ENCODE measurements at regions not wholly inside any gene's neighbourhood (a gene's known extent, or its start where the extent isn't known, plus 50 kb on each side); places are given as distances from the start of the nearest gene placed in this dataset.

DNA sequence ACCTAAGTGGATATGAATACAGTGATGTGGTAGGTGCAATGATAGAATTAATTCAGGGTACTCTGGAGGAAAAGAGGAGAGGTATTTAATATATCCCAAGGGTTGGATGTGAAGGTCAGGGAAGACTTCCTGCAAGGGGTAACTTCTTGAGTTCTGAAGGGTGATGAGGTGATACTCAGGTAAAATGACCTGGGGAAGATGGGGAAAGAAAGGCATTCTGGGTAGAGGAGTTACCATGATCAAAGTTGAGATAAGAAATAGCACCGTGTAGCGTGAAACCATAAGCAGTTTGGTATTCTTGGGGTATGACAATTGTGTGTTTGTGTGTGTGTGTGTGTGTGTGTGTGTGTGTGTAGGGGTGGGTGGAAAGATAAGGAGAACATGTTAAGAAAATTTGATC, 270.4 kb upstream of the LCORL start:
- H3K27me3 Mint-ChIP-seq (ENCODE audit: low read depth) = no peaks in the 10 kb centered on the region
- H3K9me3 Mint-ChIP-seq = peaks cover 5% of the 10 kb centered on the region
- H3K4me1 Mint-ChIP-seq = peaks cover 2% of the 10 kb centered on the region
- no peak overlapping the region for H3K27ac Mint-ChIP-seq
- no peak overlapping the region for H3K4me3 Mint-ChIP-seq
- no peak for DNase-seq (ENCODE audit: low spot score in 2 of 2, unreplicated experiment in 2 of 2)
- H3K36me3 Mint-ChIP-seq = no peaks in the 10 kb centered on the region
- no peak for TF ChIP-seq CTCF (IDR thresholded peaks at IDR 0.05; ENCODE audit: unreplicated experiment)

DNA sequence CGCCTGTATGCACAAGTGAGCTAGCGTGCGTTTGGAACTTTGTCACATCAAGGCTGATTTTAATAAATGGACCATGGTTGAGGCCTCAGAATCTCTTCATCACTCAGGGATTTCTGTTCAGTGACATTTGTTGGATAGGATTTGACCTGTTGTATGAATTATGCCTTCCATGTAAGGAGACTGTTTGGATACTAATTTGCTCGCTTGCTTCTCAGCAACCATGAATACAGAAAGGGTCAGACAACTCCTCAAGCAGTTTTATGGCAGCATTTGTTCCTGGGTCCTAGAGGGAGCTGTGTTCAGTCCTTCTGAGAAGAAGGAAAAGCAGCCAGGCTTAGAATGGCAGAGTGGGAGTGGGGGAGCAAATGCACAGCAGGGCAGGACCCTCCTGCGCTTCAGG, 269.7 kb upstream of the LCORL start:
- H3K27ac Mint-ChIP-seq = no peak overlapping the region
- H3K27me3 Mint-ChIP-seq (ENCODE audit: low read depth) = no peaks in the 10 kb centered on the region
- no peak overlapping the region for H3K4me3 Mint-ChIP-seq
- H3K36me3 Mint-ChIP-seq = no peaks in the 10 kb centered on the region
- H3K9me3 Mint-ChIP-seq = peaks cover 6% of the 10 kb centered on the region
- DNase-seq (ENCODE audit: low spot score in 2 of 2, unreplicated experiment in 2 of 2) = no peak
- peaks cover 2% of the 10 kb centered on the region for H3K4me1 Mint-ChIP-seq
- TF ChIP-seq CTCF (IDR thresholded peaks at IDR 0.05; ENCODE audit: unreplicated experiment) = no peak

GRCh38 chr4:18285357-18285756, 263.8 kb upstream of the LCORL start:
- Mint-ChIP-seq H3K27ac (no peak overlapping the region), H3K36me3 (no peaks in the 10 kb centered on the region), H3K4me1 (no peaks in the 10 kb centered on the region), H3K4me3 (no peak overlapping the region), H3K27me3 (ENCODE audit: low read depth) (no peaks in the 10 kb centered on the region), H3K9me3 (peaks cover 28% of the 10 kb centered on the region)
- no peak for DNase-seq (ENCODE audit: low spot score in 2 of 2, unreplicated experiment in 2 of 2)
- TF ChIP-seq CTCF (IDR thresholded peaks at IDR 0.05; ENCODE audit: unreplicated experiment) = no peak

DNA sequence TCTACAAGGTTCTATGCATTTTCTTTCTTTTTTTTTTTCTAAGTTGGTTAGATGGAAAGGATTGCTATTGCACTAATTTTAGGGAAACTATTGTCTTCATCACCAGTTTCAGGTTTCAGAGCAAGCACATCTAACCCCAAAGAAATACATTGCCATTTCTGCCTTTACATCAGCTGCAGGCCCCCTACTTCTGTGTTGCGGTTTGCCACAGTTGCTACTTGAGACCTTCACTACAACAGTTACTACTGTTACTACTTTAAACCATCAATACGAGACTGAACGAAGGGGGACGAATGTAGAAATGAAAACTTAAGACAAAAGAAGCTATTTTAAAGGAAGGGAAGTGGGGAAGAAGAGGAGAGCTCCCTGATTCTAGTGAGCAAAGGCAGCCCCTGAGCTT, 256.7 kb upstream of the LCORL start:
- H3K27me3 Mint-ChIP-seq (ENCODE audit: low read depth) = no peaks in the 10 kb centered on the region
- no peak overlapping the region for H3K27ac Mint-ChIP-seq
- peaks cover 12% of the 10 kb centered on the region for H3K9me3 Mint-ChIP-seq
- no peaks in the 10 kb centered on the region for H3K4me1 Mint-ChIP-seq
- no peak for DNase-seq (ENCODE audit: low spot score in 2 of 2, unreplicated experiment in 2 of 2)
- TF ChIP-seq CTCF (IDR thresholded peaks at IDR 0.05; ENCODE audit: unreplicated experiment) = no peak
- no peak overlapping the region for H3K4me3 Mint-ChIP-seq
- no peaks in the 10 kb centered on the region for H3K36me3 Mint-ChIP-seq

DNA sequence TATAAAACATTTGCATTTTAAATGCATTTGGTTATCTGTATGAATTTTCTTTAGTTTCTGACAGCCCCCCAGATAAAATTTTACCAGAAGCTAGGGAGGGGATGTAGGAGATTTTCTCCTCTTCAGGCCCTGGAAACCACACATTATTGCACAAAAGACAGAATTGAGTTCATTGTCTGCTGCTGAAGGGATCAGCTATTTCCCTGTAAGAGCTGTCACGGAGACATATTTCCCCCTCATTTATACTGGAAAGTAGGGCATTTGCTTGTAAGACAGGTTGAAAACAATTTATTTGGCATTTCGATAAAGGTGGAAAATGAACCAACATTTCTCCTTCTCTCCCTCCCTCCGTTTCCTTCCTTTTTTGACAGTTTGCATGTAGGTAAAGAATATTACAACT, 241.3 kb upstream of the LCORL start:
- no peaks in the 10 kb centered on the region for H3K4me1 Mint-ChIP-seq

More for the DNA sequence above, 241.3 kb upstream of the LCORL start:
- Mint-ChIP-seq H3K27me3 (ENCODE audit: low read depth) (no peaks in the 10 kb centered on the region), H3K9me3 (peaks cover 40% of the 10 kb centered on the region), H3K36me3 (no peaks in the 10 kb centered on the region), H3K4me3 (no peak overlapping the region), H3K27ac (no peak overlapping the region)
- no peak for TF ChIP-seq CTCF (IDR thresholded peaks at IDR 0.05; ENCODE audit: unreplicated experiment)
- no peak for DNase-seq (ENCODE audit: low spot score in 2 of 2, unreplicated experiment in 2 of 2)
